Fibroblast of skin of left quadriceps (primary cell): ENCODE measurements at regions not wholly inside any gene's neighbourhood (a gene's known extent, or its start where the extent isn't known, plus 50 kb on each side); places are given as distances from the start of the nearest gene placed in this dataset.

Source experiments
- DNase-seq, 2 experiments: peaks; one replicate each; pipeline ENCODE4 v3.0.0-alpha.2; 2013; ENCODE audit warnings: low read depth in 2 of 2

- DNase-seq, result peak; percentile 62 to 63
These were observed 82.3 kb upstream of the CD99 start for GRCh38 chrX:2608638-2609430.

GRCh38 chrX:2607113-2607512 is 84.0 kb upstream of the CD99 start:
- no peak for DNase-seq

- no peak for DNase-seq
These were observed 90.5 kb upstream of the CD99 start for GRCh38 chrX:2600564-2600963.

DNA sequence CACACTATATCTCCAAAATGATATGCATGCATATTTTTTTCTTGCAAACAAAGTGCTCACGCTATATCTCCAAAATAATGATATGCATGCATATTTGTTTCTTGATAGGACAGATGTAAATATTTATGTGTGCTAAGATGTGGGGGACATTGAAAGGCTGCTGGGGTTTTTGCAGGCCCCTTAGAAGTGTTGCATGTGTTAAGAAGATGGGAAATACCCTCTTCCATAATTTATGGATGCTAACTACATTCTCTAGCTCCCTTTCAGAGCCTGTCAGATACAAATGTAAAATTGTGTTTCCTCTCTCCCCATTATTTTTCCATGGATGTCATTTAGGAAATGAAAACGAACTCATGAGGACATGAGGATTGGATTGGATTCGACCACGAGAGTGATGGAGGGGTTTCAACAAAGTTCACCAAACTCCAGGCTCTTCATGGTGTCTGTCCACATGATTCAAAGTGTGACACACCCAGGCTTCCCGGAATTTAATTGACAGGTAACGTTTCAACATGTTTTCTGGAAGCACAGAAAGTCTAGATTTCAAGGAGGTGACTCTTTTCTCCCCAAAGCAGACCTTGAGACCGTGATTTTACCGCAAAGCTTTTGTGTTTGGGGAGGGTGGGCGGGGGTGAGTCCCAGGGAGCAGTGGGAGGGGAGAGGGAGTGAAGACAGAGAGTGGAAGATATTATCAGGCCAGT is 94.4 kb upstream of the CD99 start:
- DNase-seq, result no peak

DNA sequence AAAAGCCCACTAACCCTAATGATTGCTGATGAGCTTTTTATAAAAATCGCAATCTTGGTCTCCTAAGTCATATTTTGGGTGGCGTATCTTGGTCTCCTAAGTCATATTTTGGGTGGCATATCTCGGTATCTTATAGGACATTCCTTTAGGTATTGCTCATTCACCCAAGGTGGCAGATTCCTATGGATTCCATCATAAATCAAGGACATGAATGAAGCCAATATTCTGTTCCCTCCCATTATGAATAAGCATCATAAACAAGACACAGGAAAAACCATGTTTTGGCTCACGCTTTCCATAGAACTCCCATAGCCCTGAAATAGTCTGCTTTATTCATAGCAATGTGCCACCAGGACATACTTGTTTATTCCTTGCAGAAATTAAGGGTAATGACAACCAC is 95.0 kb upstream of the CD99 start:
- DNase-seq, result no peak

- DNase-seq, result no peak
These were observed 94.5 kb upstream of the DHRSX start for GRCh38 chrX:2595258-2595657.

DNA sequence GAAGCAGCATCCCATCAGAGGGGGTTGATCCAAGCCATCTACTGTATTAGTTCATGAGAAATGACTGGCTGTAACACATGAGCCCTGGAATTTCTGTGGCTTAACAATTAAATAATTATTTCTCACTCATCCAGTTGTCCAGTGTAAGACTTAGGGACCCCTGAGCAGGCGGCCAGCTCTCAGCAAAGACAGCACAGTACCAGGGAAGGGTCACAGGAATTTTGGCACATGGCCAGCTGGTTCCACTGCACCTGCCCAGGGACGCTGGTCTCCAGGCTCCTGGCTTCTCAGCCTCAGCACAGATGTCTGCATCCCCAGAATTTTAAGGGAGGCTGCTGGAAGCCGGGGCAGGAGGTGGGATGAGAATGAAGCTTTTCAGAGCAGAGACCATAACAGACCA is 93.7 kb upstream of the DHRSX start:
- DNase-seq, result no peak

GRCh38 chrX:2592279-2592678 is 91.5 kb upstream of the DHRSX start:
- DNase-seq, result no peak

DNA sequence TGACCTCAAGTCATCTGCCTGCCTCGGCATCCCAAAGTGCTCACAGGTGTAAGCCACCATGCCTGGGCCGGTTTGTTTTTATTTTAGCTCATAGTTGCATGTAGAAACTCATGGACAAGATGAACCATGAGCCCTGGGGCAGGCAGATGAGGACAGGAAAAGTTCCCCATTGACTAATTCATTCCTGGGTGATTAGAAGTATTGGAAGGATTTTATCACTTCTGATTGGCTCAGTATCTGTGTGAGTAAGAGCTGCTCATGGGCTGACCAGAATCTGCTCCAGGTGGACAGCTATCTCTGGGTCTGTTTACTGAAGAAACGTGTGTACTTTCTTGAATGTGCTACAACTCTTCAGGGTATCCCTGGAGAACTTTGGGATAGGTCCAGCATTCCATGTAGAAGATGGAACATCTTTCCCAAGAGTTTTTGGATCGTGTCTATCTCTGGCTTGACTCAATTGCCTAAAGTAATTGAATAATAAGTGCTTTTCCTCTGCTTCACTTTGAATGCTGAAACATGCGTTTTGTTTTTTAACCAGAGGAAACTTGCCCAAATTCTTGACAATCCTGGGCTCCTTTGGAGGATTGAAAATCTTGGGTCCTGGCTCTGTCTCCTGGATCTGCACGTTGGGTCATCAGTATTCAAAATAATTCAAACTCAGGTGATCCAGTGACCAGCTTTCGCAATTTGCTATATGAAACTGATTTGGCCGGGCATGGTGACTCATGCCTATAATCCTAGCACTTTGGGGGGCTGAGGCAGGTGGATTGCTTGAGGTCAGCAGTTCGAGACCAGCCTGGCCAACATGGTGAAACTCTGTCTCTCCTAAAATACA is 88.6 kb upstream of the DHRSX start:
- no peak for DNase-seq

GRCh38 chrX:2588049-2588448 is 87.3 kb upstream of the DHRSX start:
- no peak for DNase-seq

- no peak for DNase-seq
These were observed 86.4 kb upstream of the DHRSX start for GRCh38 chrX:2587146-2587545.

DNA sequence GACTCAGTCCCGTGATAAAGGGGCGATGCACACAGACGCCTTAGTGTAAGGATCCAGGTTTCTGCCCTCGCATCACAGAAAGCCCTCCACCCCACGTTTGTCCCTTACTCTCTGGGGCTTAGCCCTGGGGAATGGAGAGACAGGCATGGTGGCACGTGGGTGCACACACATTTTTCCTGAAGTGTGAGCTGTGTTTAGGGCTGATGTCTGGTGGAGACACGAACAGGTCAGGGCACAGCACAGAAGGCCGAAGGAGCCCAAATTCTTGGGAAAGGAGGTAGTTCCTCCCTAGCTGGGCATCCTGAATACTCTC is 84.3 kb upstream of the DHRSX start:
- no peak for DNase-seq

DNA sequence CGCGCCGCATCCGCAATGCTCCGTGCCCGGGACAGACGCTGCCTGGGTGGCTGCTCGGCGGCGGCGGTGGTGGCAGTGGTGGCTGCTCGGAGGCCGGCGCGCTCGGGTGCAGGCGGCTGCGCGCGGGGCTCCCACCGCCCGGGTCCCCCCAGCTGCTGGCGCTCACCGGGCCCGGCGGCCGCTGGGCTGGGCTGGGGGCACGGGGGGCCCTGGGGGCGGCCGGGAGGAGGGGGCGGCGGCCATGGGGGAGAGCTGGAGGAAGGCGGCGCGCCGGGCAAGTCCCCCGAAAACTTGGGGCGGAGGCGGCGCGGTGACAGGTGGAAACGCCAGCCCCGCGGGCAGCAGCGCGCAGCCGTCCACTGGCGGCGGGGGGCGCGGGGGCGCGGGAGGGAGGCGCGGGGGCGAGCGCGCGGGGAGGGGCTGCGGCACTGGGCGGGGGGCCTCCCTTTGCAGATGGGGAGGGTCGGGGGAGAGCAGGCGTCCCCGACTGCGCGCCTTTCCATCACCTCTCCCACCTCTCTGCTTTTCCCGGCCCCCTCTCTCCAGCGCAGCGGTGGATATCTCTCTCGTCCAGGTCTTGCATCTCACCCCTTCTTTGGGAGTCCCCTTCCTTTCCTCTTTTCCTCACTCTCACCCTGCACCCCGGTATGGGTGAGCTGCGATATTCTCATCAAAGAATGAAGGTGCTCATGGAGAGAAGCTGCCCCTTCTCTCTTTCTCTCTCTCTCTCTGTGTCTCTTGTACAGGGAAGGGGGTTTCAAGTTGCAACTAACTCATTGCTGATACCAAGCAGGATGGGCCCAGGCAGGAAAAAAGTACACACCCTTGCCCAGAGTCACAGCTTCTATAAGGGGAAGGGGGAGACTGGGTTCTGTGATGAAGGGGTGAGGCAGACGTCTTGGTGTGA is 83.7 kb upstream of the DHRSX start:
- DNase-seq, result no peak

DNA sequence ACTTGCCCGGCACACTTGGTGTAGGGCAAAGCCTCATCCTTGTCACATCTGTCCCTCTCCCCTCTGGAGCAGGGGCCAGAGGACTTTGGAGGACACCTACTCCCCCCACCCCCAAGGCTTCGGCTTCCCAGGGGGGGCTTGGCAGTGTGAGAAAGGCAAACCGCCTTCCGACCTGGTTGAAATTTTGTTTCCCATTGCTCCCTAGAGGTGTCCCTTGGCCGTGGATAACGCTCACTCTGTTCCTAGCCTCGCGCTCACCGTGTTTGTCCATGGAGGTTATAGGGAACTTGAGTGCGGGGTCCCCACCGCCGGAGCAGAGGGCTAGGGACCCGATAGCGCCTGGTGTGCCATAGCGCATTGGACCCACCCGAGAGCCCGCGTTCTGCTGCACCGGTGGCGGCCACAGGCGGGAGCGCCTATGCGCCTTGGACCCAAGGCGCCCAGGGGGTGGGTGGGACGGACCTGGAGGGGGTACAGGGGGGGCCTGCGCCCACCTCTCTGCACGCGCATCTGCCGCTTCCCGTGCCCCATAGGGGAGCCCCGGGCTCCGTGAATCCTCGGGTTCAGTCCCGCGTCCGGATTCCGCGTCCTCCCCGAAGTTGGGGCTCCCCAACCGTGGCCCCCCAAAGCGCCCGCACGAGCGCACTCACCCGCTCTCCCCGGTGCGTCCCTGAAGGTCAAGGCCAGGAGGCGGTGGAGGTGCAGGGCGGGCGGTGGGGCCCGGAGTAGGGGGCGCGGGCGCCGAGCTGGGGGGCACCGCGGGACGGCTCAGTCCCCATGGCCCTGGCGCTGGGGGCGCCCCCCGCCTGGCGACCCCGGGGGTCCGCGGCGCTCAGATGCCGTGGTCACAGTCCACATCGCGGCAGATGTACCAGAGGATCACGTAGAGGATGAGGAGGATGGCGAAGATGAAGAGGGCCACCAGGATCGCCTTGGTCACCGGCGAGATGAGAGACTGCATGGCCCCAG is 82.7 kb upstream of the DHRSX start:
- DNase-seq, result no peak

GRCh38 chrX:2582667-2583066 is 81.9 kb upstream of the DHRSX start:
- DNase-seq, result no peak

DNA sequence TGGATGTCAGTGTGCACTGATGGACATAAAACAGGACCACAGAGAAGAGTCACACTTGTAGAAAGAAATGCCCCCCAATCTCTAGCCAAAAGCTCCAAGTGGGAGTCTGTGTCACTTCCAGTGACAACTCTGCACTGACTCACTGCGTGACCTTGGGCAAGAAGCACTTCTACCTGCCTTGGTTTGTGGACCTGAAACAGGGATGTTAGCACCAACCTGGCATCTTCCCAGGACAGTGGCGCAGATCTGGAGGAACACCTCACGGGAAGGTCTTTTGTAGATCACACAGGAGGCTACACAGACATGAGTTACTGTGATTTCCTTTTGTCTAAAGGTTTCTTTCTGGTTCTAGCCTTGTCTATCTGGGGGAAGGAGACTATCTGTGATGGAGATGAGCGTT is 80.5 kb upstream of the DHRSX start:
- DNase-seq, result no peak

DNA sequence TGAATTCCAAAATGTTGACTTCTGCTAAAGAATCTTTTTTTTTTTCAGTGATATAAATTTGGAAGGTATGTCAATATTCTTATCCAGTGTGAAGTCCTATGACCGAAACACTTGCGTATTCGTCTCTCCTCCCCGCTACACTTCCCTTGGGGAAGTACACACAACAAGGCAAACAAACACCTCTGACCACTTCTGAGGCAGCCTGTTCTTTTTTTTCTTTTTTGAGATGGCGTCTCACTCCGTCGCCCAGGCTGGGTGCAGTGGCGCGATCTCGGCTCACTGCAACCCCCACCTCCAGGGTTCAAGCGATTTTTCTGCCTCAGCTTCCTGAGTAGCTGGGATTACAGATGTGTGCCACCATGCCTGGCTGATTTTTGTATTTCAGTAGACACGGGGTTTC is 78.1 kb upstream of the DHRSX start:
- no peak for DNase-seq

DNA sequence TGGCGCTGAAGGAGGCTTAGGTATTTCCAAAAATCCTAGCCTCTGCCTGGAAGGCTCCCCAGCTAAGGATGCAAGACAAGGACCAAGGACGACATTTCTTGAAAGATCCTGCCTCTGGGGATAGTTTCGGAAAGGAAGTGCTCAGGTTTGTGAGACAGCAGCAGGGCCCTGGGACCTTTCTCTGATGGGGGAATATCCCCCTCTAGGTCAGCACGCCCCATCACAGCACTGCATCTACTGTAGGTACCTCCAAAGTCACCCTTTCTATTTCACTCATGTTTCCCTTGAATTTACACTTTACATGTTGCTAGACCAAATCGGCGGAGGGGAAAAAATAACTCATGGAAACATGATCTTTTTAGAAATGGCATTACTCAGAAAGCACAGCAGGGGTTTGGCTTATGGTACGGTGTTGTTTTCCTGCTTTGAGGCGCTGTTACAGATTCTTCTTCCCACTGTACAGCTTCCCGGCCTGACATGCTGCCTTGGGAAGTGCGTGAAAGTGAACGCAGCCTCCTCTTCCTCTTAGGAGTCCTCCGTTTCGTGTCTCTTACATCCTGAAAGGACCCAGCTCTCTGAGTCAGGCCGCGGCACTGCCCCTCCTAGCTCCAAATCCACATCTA is 77.2 kb upstream of the DHRSX start:
- DNase-seq, result peak; percentile 25 to 27

GRCh38 chrX:2576793-2577192 is 76.0 kb upstream of the DHRSX start:
- DNase-seq, result no peak

- DNase-seq, result no peak
These were observed 73.5 kb upstream of the DHRSX start for GRCh38 chrX:2574271-2574670.
